ENCODE measurements at regions not wholly inside any gene's neighbourhood (a gene's known extent, or its start where the extent isn't known, plus 50 kb on each side); places are given as distances from the start of the nearest gene placed in this dataset.
"Not testable (repeated sequence)": the region's sequence is repeated elsewhere in the genome, so short reads cannot be mapped to it uniquely, and the experiment has no call there.

GRCh38 chr13:73520135-73520534 is 461.3 kb downstream of the KLF5 start:
- not testable (repeated sequence) for TF ChIP-seq ZNF274 (IDR thresholded peaks at IDR 0.05; ENCODE audit: low read depth, low read length); YY1 (IDR thresholded peaks at IDR 0.05; ENCODE audit: insufficient read depth, insufficient read length); SUZ12 (IDR thresholded peaks at IDR 0.05; ENCODE audit: extremely low read depth, insufficient read depth, insufficient read length)
